IPS-NIHi7 (cell line): ENCODE measurements at regions not wholly inside any gene's neighbourhood (a gene's known extent, or its start where the extent isn't known, plus 50 kb on each side); places are given as distances from the start of the nearest gene placed in this dataset.
"Not testable (repeated sequence)": the region's sequence is repeated elsewhere in the genome, so short reads cannot be mapped to it uniquely, and the experiment has no call there.

ENCODE experiments used
- DNase-seq: peaks from one replicate; pipeline ENCODE4 v3.0.0; 2012; ENCODE audit warnings: mixed read lengths; ENCODE audit errors: extremely low spot score

GRCh38 chr14:86288336-86288735 lies 758.4 kb downstream of the FLRT2 start:
- no peak for DNase-seq

DNA sequence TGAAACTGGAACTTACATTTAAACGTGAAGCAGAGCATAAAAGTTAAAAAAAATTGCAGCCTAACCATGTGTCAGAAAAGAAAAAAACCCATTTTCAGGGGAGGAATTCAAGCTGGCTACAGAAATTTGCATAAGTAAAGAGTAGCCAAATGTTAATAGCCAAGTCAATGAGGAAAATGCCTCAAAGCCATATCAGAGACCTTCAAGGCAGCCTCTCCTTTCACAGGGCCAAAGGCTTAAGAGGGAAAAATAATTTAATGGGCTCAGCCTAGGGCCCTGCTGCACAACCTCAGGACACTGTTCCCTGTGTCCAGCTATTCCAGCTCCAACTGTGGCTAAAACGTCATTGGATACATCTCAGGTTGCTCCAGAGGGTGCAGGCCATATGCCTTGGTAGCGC lies 749.5 kb downstream of the FLRT2 start:
- no peak for DNase-seq

DNA sequence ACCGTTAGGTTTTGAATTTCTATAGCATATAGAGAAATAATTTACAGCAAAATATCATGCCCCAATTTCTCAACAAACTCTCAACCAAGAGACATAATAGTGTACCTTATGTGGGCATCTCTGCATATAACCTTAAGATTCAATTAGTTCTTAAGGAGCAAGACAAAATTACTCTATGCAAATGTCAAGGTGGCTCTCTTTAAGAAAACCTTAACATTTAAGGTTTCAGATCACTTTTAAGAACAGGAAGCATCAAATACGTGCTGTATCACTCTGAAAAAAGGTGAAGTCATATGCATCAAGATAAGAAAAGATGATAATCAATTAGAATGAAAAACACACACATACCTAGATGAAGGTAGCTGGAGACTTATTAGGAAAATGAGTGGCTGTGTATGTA lies 728.0 kb downstream of the FLRT2 start:
- DNase-seq = no peak

DNA sequence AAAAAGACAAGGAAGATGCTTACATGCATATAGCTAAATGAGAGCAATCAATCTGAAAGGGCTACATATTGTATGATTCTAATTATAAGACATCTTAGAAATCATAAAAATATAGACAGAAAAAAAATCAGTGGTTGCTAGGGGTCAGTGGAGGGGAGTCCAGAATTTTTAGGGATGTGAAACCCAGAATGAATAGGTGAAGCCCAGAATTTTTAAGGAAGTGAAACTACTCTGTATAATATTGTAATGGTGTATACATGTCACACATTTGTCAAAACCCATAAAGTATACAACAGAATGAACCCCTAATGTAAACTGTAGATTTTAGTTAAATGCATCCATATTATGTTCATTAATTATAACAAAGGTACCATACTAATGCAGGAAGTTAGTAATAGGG lies 713.2 kb downstream of the FLRT2 start:
- no peak for DNase-seq

DNA sequence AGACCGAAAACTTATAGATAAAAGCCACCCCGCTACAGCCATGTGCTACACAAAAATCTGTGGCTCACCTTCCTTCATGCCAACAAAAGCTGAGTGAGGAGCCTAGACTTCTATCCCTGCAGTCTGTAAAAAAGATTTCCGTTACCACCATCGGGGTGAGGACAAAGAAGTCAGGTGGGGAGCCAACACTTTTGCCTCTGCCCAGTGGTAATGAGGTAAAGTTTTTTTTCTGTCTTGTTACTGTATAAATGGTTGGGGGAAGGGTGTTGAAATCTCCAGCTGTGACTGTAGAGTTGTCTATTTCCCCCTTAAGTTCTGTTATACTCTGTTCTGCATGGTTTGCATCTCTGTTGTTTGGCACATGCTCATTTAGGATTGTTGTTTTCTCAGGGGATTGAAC lies 707.8 kb downstream of the FLRT2 start:
- no peak for DNase-seq

DNA sequence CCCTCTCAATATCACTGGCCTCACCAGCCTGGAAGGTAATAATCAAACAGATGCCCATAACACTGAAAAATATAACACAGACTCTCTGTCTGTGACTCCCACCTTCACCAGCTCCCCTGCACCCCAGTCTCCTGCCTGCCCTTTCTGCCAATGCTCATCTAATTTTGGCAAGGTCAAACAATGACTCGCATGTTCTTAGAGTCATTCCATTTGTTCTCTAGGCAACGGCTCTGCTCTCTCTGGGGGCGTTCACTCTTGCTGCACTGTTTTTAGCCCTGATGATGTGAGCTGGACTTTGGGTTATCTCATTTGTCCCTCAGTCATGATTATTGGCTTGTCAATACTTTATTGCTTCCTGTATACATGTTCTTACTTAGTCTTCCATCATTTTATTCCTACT lies 691.8 kb downstream of the FLRT2 start:
- no peak for DNase-seq

DNA sequence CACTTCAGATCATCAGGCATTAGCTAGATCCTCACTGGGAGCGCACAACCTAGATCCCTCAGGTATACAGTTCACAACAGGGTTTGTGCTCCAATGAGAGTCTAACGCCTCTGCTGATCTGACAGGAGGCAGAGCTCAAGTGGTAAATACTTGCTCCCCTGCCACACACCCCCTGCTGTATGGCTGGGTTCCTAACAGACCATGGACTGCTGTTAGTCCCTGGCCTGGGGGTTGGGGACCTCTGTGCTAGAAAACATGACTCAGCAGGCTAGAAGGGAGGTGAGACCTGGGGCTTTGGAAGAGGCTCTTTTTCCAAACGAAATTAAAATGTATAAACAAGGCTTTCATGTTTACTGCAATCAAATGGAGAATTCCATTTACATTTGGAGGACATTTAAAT lies 691.1 kb downstream of the FLRT2 start:
- peak; percentile 58 for DNase-seq

- peak; percentile 26 for DNase-seq
Observed at GRCh38 chr14:86217523-86217922, 687.6 kb downstream of the FLRT2 start.

DNA sequence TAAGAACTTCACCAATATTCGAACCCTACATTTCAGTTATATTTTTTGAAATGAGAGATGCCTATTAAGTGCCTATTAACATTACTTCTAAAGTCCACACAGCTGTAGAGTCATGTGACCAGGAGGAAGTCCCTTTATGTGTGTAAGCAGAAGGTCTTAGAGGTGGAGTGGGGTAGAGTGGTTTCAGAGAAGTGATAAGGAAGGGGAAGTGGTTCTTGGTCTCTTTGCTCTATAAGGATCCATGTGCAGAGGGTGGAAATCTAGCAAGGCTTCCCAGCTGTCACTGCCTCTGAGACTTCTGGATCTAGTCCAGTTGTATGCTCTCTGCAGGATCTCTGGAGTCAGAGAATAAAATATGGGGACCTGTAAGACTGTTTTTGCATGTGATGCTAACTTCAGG lies 673.9 kb downstream of the FLRT2 start:
- DNase-seq = no peak

- DNase-seq = no peak
Observed at GRCh38 chr14:86196471-86196870, 666.5 kb downstream of the FLRT2 start.

DNA sequence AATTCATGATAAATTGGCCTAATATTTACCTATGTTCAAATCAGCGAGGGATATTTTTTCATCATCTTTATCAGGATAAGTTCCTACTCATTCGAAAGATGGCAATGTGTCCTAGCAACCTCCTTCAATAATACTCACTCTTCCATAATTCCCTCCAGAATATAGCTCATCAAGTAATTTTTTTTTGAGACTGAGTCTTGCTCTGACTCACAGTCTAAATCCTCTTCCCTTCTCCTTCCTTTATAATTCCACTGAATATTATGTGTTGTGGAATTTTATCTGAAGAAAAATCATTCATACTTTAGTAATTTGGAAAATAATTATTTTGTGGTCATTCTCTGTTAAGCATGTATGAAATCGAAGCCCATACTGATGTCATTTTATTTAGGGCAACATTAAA lies 663.8 kb downstream of the FLRT2 start:
- DNase-seq = no peak

DNA sequence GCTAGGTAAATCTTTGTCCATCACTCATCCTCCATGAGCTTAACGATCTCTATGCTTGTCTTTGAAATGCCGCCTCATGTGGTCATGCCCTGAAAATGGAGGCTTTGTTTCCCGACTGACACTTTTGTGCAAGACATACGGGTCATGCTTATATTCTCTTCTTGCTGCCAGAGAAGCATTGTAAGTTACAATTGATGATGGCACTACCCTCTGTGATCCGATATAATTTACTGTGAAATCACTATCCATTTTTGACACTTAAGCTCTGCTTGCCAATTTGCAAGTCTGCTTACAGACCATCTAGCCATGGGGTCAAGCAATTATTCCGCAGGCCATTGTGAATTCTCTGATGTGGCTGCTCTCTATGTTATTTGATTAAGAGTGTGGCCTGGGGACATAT lies 650.0 kb downstream of the FLRT2 start:
- no peak for DNase-seq

DNA sequence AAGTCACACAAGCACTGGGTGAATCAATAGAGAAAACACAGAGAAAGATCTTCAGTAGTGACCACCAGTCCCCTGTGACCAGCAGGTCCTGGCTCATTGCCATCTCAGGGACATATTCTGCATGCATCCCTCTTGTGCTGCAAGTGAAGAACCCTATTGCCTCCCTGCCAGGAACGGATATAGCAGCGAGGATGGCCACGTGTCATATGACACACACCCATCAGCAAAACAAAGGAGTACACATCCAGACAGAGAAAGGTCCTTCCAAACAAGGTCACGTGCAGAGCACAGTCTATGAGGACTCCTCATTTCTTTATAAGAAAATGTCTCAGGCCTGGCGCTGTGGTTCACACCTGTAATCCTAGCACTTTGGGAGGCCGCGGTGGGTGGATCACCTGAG lies 638.4 kb downstream of the FLRT2 start:
- no peak for DNase-seq

DNA sequence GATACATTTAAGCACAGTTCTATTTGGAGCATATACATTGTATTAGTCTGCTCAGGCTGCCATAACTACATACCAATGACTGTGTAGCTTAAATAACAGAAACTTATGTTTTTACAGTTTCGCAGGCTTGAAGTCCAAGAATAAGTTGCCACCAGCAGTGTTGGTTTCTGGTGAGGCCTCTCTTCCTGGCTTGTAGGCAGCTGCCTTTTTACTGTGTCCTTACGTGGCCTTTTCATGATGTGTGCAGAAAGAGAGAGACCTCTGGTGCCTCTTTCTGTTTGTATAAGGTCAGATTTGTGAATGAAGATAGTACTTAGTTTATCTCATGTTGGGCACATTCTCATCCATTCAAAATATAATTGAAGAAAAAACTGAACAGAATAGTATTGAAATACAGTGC lies 636.6 kb downstream of the FLRT2 start:
- no peak for DNase-seq

- peak; percentile 31 for DNase-seq
Observed at GRCh38 chr14:86153480-86153879, 623.5 kb downstream of the FLRT2 start.

GRCh38 chr14:86143248-86143647 lies 613.3 kb downstream of the FLRT2 start:
- no peak for DNase-seq

GRCh38 chr14:86141966-86142365 lies 612.0 kb downstream of the FLRT2 start:
- no peak for DNase-seq

DNA sequence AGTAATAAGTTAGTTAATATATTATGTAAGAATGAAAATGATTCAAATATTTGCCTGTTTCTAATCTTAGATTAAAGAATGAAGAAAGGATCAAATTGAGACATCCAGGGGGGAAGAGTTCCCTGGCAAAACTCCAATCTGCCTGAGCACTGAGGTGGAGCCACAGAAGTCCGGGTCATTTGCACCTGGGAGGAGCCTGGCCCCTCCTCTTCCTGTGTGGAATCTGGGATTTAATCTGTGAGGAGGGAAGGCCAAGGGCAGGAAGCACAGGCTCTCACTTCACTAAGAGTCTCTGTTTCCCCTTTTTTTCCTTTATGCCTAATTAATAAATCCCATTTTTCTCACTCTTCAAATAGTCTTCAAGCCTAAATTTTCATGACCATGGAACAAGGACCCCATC lies 599.5 kb downstream of the FLRT2 start:
- DNase-seq = no peak

DNA sequence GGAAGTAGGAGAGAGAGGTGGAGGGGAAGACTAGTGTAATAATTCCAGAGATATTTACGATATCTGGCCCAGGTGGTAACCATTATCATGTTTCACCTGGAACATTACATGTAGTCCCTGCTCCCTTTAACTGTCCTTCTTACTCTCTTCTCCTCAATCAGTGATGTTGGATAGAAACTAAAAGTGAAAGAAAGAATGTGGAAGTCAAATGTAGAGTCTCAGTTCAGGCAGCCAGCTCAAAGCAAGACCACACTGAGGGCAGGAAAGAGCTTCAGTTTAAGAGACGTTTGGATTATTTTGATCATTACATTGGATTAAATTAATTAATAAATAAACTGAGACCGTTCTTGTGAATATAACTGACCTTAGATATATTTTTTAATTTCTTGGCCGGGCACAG lies 594.4 kb downstream of the FLRT2 start:
- no peak for DNase-seq

DNA sequence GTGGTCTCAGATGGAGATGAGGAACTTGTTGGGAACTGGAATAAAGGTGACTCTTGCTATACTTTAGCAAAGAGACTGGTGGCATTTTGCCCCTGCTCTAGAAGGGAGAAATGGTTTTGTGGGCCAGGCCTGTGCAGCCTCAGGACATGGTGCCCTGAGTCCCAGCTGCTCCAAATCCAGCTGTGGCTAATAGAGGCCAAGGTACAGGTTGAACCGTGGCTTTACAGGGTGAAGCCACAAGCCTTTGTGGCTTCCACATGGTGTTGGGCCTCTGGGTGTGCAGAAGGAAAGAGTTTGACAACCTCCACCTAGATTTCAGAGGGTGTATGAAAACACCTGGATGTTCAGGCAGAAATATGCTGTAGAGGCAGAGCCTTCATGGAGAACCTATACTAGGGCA lies 586.0 kb downstream of the FLRT2 start:
- no peak for DNase-seq

DNA sequence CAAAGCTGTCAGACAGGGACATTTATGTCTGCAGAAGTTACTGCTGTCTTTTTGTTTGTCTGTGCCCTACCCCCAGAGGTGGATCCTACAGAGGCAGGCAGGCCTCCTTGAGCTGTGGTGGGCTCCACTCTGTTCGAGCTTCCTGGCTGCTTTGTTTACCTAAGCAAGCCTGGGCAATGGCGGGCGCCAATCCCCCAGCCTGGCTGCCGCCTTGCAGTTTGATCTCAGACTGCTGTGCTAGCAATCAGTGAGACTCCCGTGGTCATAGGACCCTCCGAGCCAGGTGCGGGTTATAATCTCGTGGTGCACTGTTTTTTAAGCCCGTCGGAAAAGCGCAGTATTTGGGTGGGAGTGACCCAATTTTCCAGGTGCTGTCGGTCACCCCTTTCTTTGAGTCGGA lies 580.9 kb downstream of the FLRT2 start:
- DNase-seq = not testable (repeated sequence)

- DNase-seq = no peak
Observed at GRCh38 chr14:86104691-86105265, 574.8 kb downstream of the FLRT2 start.

GRCh38 chr14:86094512-86094911 lies 564.6 kb downstream of the FLRT2 start:
- DNase-seq = no peak

- peak; percentile 15 for DNase-seq
Observed at GRCh38 chr14:86091811-86092210, 561.9 kb downstream of the FLRT2 start.

DNA sequence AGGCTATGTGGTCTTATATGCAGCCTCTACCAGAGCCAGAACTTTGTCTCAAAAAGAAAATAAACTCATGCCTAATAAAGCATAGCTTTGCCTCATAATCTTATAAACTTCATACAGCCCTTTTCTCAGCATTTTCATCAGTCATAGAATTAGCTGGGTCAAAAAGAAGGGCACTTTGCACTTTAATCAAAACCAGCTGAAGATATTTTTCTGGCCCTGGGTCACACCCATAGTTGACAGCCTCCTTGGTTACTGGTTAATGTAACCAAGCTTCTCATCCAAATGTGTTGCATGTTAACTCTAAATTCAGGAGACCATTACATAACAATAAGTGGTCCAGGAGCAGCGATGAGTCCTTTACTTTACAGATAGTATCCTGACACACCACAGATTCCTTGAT lies 558.2 kb downstream of the FLRT2 start:
- DNase-seq = no peak
